ENCODE measurements at regions not wholly inside any gene's neighbourhood (a gene's known extent, or its start where the extent isn't known, plus 50 kb on each side); places are given as distances from the start of the nearest gene placed in this dataset.

GRCh38 chr1:55338448-55338820 is 123.3 kb upstream of the USP24 start:
- TF ChIP-seq POLR2AphosphoS5 (IDR thresholded peaks at IDR 0.05; ENCODE audit: low read depth, low read length) (no peak), POLR2A (IDR thresholded peaks at IDR 0.05; ENCODE audit: low read depth, low read length) (no peak)
